Lower lobe of right lung (tissue), 2 donors: ENCODE measurements at regions not wholly inside any gene's neighbourhood (a gene's known extent, or its start where the extent isn't known, plus 50 kb on each side); places are given as distances from the start of the nearest gene placed in this dataset.

Experiments used
- ATAC-seq, 2 donors: fragments of 200-7000 bp; cut with Tn5 transposase; one replicate each; pipeline ENCODE4 v1.9.1; 2020 to 2022; ENCODE audit warnings: mild to moderate bottlenecking in 2 of 2, moderate library complexity in 2 of 2
- DNase-seq: peaks from one replicate; pipeline ENCODE4 v3.0.0-alpha.2; 2020
- H3K27ac ChIP-seq: fragments of 200-600 bp; one replicate; pipeline ENCODE4 v1.8.0; 2022
- H3K27me3 ChIP-seq: fragments of 200-600 bp; one replicate; pipeline ENCODE4 v1.8.0; 2022; ENCODE audit warnings: low read depth
- H3K36me3 ChIP-seq: fragments of 200-600 bp; one replicate; pipeline ENCODE4 v1.8.0; 2022; ENCODE audit warnings: mild to moderate bottlenecking
- H3K4me1 ChIP-seq: fragments of 200-600 bp; one replicate; pipeline ENCODE4 v1.8.0; 2022
- H3K4me3 ChIP-seq: fragments of 200-600 bp; one replicate; pipeline ENCODE4 v1.8.0; 2022; ENCODE audit warnings: mild to moderate bottlenecking
- H3K9me3 ChIP-seq: fragments of 200-600 bp; one replicate; pipeline ENCODE4 v1.8.0; 2022
- intact Hi-C: fragments of 100-400 bp; cut with DNase I; formaldehyde crosslinking; loops from one replicate; pipeline ENCODE4 v1.11.0; 2022
- TF ChIP-seq, protein P1 (sequence below): fragments of 200-600 bp; IDR thresholded peaks from one replicate; pipeline ENCODE4 v1.8.0; 2022; ENCODE audit warnings: antibody characterized with exemption, mild to moderate bottlenecking
- donor health status: DM: no; HTN: yes; CAD: no; lungs with severe emphysema.

DNA sequence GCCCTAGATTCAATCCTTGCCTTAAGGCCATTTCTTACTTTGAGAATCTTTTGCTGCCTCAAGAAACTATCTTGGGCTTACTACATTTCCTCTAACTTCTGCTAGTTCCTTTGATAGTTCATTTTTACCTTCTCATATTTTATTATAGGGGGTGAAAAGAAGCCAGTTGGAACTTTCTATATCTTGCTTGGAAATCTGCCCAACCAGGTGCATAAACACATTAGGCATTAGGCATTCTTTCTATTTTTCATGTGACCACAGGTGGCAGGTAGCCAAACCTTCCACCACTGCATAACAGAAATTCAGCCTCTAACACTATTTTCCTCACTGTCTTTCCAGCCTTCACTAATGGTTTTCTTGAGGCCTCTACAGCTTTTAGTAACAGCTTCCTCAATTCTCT is 300.0 kb upstream of the SP8 start:
- H3K27ac ChIP-seq: no peak overlapping the region
- no peak overlapping the region for H3K4me3 ChIP-seq
- TF ChIP-seq, protein P1, sequence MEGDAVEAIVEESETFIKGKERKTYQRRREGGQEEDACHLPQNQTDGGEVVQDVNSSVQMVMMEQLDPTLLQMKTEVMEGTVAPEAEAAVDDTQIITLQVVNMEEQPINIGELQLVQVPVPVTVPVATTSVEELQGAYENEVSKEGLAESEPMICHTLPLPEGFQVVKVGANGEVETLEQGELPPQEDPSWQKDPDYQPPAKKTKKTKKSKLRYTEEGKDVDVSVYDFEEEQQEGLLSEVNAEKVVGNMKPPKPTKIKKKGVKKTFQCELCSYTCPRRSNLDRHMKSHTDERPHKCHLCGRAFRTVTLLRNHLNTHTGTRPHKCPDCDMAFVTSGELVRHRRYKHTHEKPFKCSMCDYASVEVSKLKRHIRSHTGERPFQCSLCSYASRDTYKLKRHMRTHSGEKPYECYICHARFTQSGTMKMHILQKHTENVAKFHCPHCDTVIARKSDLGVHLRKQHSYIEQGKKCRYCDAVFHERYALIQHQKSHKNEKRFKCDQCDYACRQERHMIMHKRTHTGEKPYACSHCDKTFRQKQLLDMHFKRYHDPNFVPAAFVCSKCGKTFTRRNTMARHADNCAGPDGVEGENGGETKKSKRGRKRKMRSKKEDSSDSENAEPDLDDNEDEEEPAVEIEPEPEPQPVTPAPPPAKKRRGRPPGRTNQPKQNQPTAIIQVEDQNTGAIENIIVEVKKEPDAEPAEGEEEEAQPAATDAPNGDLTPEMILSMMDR: no peak
- H3K9me3 ChIP-seq: no peaks in the 10 kb centered on the region
- DNase-seq (no peak), ATAC-seq (no peak)
- no peaks in the 10 kb centered on the region for H3K27me3 ChIP-seq
- H3K36me3 ChIP-seq: no peaks in the 10 kb centered on the region
- intact Hi-C loops: no loop called here
- H3K4me1 ChIP-seq: no peaks in the 10 kb centered on the region

DNA sequence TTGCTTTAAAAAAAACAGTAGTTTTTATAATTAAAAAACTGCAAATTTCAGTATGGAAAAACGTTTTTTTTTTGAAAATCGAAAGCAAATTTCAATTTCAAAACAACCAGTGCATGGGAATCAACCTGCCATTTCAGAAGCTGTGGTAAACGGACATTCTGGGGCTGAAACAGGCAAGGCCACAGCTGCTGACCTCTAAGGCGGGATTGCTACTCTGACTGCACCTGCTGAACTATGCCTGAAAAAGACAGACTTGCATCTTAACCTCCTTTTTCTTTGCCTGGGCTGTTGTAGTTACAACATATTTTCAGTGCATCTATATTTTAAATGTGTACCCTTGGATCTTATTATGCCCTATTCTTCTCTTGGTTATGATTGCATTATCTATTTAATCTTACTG is 303.0 kb upstream of the SP8 start:
- intact Hi-C loops: no loop called here
- no peak for ATAC-seq
- no peaks in the 10 kb centered on the region for H3K4me1 ChIP-seq
- H3K27me3 ChIP-seq: no peaks in the 10 kb centered on the region
- DNase-seq: no peak
- TF ChIP-seq, protein P1: no peak
- no peaks in the 10 kb centered on the region for H3K9me3 ChIP-seq
- no peak overlapping the region for H3K4me3 ChIP-seq
- no peaks in the 10 kb centered on the region for H3K36me3 ChIP-seq
- H3K27ac ChIP-seq: no peak overlapping the region

DNA sequence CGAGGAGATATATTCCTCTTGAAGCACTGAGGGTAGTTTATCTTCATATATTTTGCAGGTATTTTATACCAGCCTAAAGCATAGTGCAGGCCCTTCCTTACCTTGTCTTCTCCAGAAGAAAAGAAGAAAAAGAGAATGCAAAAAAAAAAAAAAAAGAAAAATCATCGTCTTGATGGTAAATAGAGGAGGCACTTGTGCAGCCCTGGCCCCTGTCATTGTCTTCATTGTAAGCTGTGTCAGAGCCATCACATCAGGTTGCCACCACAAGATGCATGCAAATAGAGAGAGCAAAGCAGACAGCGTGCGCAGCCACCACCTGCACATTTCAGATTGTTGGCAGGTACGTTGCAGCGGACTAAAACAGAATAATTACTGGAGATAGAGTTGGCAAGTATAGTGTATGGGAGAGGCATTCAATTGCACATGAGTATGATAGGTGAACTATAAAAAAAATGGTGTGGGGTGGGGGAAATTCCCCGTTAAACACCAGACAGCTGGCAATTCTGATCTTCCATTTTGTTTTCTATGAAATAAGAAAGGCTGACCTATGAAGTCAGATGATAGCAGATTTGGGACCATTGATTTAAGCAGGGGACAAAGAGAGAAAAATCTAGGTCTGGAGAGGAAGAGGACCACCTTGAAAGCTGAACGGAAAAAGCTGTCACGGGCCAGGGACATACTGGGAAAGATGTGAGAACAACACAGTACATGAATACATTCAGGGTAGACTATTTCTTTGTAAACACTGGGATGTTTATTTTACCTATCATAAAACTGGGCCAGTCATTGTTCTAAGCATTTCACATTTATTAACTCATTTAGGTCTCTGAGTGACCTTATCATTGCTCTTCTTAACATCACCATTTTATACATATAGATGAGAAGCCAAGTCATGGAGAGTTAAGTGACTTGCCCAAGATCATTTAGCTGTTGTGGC is 306.3 kb upstream of the SP8 start:
- no peak overlapping the region for H3K4me3 ChIP-seq
- intact Hi-C loops: no loop called here
- H3K9me3 ChIP-seq: no peaks in the 10 kb centered on the region
- no peaks in the 10 kb centered on the region for H3K4me1 ChIP-seq
- DNase-seq: no peak
- H3K36me3 ChIP-seq: no peaks in the 10 kb centered on the region
- ATAC-seq: no peak
- TF ChIP-seq, protein P1: no peak
- no peak overlapping the region for H3K27ac ChIP-seq
- H3K27me3 ChIP-seq: no peaks in the 10 kb centered on the region

DNA sequence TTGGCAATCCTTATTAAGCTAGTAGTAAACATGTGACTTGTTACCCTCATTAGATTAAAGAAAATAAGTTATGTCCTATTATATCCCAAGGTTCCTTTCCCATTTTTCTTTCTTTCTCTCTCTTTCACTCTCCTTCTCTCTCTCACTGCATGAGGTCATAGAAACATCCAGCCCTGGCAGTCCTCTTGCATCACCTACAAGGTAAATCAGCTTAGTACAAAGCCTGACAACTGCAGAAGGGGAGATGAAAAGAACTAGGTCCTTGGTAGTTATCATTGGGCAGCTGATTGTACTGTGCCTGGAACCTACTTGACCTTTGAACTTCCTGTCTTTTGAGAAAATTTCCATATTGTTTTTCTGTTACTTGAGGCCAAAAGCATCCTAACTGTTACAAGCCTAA is 307.9 kb upstream of the SP8 start:
- Histone ChIP-seq H3K36me3 (no peaks in the 10 kb centered on the region), H3K4me1 (no peaks in the 10 kb centered on the region), H3K4me3 (no peak overlapping the region), H3K27ac (no peak overlapping the region), H3K27me3 (no peaks in the 10 kb centered on the region), H3K9me3 (no peaks in the 10 kb centered on the region)
- TF ChIP-seq, protein P1: no peak
- no peak for DNase-seq
- intact Hi-C loops: no loop called here
- no peak for ATAC-seq

DNA sequence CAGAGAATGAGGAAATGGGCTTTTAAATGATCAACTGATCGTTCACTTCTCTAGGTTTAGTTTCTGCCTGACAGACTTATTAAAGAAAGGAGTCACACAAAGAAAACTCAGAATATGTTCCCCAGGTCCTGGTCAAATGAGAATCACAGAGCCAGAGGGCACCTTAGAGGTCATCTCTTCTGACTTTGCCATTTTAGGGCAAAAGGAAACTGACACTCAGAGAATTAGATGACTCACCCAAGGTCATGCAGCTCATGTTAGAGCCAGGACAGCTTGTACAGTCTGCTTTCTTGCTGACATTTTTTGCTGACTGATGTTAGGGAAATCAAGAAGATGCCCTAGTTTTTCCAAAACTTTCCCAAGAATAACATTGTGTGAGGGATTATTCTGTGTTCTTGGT is 312.7 kb upstream of the SP8 start:
- H3K9me3 ChIP-seq: no peaks in the 10 kb centered on the region
- TF ChIP-seq, protein P1: no peak
- intact Hi-C loops: no loop called here
- no peak for ATAC-seq
- H3K36me3 ChIP-seq: no peaks in the 10 kb centered on the region
- no peaks in the 10 kb centered on the region for H3K27me3 ChIP-seq
- no peak overlapping the region for H3K4me3 ChIP-seq
- H3K4me1 ChIP-seq: no peaks in the 10 kb centered on the region
- no peak for DNase-seq
- H3K27ac ChIP-seq: no peak overlapping the region
